DMS 273 (cell line): ENCODE measurements at regions not wholly inside any gene's neighbourhood (a gene's known extent, or its start where the extent isn't known, plus 50 kb on each side); places are given as distances from the start of the nearest gene placed in this dataset.

Experiments
- DNase-seq: peaks from one replicate; lab custom pipeline; 2025; ENCODE audit not compliant: unreplicated experiment; lab: John Stamatoyannopoulos, UW

DNA sequence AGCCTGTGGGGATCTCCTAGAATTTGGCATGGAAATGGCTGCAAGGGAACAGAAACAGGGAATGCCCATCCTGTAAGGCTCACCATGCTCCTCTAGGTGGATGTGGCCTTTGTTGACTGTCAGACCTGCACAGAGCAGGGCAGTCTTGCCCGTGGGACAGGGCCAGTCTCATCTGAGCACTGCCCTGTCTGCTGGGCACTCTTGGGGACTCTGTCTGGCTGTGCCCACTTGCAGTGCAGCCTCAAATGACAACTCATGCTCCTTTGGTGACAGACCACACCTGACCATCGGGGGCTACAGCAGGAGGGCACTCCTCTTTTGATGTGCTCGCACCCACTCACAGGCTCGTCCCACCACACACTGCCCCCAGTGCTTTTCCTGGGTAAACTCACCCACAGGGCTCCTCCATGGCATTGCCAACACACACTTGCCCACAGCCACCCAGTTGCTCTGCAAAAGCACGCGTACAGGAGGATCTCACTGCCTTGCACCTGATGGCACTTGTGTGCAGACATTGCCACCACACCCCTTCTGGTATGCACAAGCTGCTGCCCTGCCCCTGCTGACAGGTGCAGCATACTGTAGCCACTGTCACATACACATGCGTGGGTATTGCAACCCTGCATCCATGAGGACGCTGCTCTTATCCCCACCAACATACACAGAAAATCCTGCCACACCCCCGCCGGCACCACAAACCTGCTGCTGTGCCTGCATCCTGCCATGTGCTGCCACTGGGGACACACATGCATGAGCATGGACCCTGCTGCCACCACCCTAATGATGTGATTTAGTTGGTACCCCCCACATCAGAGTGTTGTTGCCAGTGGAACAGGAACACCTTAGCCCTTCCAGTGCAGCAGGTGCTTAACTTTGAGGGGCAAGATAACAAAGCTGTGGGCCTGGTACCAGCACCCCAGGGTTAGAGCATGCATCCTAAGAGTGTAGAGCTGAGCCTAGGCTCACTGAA is 100.1 kb upstream of the ARHGEF9 start:
- DNase-seq: no peak

DNA sequence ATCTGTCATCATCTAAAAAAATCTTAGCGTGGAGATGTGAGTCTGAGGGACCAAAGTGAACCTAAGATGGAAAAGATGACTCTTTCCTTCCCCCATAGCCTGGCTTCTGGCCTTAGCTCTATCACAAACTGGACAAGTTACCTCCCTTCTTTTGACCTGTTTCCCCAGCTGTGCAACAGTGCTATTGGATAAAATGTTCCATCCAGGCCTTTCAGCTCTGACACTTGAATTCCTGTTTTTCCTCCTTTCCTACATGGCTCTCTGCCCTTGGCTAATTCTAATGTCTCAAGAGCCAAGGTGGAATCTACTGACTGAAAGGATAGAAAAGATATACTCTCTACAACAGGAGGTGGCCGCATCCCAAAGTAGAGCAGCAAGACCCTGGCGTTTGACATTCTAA is 84.5 kb upstream of the ARHGEF9 start:
- DNase-seq: no peak

DNA sequence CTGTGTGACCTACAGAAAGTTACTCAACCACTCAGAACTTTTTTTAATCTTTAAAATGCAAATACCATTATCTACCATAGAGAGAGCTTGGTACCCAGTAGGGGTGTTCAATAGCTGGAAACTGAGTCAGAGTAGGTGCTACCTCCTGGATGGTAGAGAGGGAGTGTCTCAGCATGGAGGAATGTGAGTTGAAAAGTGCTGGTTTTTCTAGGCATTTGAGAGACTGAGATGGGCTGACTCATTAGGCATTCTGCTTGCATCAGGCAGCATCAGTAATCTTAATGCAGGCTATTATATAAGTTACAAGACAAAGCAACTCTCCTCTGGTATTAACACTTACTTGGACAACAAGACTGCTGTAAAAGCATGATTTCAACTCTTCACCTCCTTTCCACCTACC is 70.9 kb upstream of the ARHGEF9 start:
- no peak for DNase-seq

DNA sequence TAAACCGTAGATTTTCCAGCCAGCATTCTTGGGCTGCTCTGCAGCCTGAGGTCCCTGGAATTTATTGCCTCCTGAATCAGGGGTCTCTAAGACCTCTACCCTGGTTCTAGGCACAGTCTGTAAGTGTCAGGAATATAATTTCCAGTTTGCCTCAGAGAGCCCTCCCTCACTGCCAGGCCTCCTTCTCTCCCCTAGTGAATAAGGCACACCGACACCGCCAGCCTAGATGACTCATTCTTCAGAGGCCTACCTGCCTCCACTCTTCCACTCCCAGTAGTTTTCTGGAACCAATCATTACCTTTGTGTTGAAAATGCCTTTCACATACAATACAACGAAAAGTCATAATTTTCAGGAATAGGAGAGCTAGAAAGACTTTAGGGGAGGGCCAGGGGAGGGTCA is 50.3 kb upstream of the ARHGEF9 start:
- no peak for DNase-seq
